22Rv1 (cell line): ENCODE measurements at regions not wholly inside any gene's neighbourhood (a gene's known extent, or its start where the extent isn't known, plus 50 kb on each side); places are given as distances from the start of the nearest gene placed in this dataset.

Experiments
- H3K27ac ChIP-seq: fragments of 450-650 bp; 2 replicates; pipeline ENCODE4 v1.5.1; 2017
- ZFX ChIP-seq: fragments of 450-650 bp; IDR thresholded peaks from 2 replicates; pipeline ENCODE4 v1.6.1; 2017; ENCODE audit warnings: antibody characterized with exemption, borderline replicate concordance
- TF ChIP-seq, protein P1 (sequence below): fragments of 450-650 bp; IDR thresholded peaks from 2 replicates; pipeline ENCODE4 v1.5.1; 2017; ENCODE audit warnings: mild to moderate bottlenecking

DNA sequence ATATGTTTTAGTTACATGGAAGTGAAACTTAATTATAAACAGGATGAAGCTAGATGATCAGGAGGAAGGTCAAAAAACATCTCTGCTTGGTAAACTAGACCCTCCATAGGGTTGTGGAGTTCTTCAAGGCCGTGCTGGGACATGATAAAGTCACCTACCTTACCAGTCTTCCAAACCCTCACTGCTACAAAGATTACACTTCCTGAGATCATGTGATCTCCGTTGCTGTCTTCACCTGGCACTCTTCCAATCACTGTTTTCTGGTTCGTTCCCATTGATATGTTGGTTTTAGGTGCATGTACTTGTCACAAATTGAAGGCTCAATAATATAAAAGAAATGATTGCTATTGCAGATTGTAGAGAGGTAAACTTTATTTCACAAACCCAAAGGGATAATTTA, 161.5 kb upstream of the MAN1A1 start:
- H3K27ac ChIP-seq, result no peak overlapping the region
- TF ChIP-seq ZFX, result no peak
- TF ChIP-seq, protein P1, sequence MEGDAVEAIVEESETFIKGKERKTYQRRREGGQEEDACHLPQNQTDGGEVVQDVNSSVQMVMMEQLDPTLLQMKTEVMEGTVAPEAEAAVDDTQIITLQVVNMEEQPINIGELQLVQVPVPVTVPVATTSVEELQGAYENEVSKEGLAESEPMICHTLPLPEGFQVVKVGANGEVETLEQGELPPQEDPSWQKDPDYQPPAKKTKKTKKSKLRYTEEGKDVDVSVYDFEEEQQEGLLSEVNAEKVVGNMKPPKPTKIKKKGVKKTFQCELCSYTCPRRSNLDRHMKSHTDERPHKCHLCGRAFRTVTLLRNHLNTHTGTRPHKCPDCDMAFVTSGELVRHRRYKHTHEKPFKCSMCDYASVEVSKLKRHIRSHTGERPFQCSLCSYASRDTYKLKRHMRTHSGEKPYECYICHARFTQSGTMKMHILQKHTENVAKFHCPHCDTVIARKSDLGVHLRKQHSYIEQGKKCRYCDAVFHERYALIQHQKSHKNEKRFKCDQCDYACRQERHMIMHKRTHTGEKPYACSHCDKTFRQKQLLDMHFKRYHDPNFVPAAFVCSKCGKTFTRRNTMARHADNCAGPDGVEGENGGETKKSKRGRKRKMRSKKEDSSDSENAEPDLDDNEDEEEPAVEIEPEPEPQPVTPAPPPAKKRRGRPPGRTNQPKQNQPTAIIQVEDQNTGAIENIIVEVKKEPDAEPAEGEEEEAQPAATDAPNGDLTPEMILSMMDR, result no peak

DNA sequence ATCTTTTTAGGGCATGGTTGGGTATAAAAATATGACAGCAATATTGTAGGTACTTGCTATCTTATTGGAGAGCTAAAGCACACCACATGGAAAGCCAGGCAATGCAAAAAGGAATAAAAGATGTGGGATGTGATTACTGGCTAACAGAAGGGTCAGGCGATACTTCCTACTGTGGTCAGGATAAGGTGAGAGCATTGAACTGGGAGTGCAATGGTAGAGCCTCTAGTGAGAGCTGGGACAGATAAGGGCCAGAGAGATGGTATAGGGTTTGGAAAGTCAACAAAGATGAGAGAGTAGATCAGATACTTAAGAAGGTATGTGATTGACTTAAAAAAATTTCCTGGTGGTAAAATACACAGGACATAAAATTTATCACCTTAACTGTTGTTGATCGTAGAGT, 160.7 kb upstream of the MAN1A1 start:
- no peak overlapping the region for H3K27ac ChIP-seq
- TF ChIP-seq, protein P1, result no peak
- no peak for TF ChIP-seq ZFX

DNA sequence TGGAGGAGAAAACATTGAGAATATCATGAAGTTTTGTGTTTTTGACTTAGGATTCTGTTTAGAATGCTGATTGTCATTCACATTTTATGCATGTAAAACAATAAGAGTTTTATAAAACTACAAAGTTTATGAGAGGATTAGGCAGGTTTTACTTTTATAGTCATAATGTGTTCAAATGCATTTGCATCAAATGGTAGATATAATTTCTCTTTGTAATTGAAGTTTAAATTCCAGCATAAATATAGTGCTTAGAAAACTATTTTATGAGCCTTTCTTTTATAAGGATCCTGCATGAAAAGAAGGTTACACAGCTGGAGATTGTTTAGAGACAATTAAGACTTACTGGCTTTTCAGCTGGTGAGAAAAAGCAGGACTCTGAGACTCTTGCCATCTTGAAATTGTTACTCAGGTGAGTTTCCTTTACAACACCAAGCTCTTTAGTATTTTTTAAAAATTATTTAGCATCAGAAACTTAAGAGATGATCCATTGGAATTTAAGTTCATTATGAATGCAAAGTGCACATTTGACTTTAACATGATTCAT, 157.1 kb upstream of the MAN1A1 start:
- H3K27ac ChIP-seq, result no peak overlapping the region
- TF ChIP-seq, protein P1, result no peak
- TF ChIP-seq ZFX, result no peak

DNA sequence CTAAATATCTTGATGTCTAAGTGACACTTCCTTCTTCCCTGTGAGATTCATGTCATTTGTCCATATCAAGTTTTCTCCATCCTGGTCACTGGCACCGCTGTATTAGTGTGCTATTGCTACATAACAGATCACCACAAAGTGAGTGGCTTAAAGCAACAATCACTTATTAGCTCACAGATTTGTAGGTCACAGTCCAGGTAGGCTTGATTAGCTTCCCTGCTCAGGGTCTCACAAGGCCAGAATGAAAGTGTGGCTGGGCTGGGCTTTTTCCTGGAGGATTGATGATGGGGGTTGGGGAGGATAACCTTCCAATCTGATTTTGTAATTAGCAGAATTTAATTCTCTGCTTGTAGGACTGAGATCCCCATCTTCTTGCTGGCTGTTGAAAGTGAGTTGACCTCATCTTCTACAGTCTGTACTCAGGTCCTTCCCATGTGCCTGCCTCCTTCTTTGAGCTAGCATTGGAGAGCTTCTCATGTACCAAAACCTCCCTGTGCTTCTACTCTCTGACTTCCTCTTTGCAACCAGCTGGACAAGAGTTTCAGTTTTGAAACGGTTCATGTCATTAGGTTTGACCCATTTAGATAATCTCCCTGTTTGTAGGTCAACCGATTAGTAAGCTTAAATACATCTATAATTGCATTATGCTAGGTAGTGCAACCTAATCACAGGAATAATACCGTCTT, 152.4 kb upstream of the MAN1A1 start:
- no peak for TF ChIP-seq ZFX
- TF ChIP-seq, protein P1, result no peak
- H3K27ac ChIP-seq, result no peak overlapping the region

DNA sequence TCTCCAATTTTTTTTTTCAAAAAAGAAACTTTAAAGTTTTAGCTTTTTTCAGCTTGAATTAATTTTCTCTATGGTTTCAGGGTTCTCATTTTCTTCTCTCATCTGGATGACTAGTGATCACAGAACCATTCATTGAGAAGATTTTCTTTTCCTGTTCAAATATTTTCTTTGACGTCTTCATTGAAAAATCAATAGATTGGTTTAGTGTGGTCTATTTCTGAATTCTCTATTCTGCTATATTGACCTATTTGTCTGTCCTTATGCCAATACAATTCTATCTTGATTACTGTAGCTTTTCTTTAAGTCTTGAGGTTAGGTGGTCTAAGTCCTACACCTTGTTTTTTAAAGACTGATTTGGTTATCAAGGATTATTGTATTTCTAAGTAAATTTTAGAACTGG, 150.2 kb upstream of the MAN1A1 start:
- no peak overlapping the region for H3K27ac ChIP-seq
- no peak for TF ChIP-seq ZFX
- TF ChIP-seq, protein P1, result no peak

DNA sequence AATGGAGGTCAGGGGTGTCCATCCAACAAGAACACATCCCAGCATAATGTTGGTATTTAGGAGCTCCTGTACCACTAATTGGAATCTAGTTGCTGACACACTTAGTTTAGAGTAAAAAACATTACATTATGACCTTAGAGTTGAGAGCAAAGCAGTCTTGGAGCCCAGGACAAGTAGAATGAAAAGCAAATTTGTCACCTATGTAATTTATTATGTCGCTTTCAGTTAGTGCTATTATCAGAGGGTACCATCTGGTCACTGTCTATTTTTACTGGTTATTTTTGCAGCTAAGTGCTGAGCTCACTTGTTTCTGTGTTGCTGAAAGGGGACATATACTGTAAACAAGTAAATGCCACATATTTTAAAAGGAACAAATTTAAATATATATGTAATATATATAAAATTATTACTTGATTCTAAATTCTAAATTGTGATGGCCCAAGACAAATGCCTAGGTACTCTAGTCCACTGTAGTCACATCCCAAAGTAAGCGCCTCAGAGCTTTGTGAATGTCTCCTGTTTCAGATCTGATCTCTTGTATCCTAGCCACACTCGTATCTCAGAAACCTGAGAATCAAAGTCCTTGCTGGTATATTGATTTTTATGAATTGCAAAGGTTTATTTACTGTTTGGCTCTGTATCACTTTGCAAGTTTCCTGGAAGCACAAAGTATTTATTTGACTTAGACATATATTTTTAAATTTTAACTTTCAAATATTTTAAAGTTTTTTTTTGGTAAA, 148.6 kb upstream of the MAN1A1 start:
- H3K27ac ChIP-seq, result no peak overlapping the region
- TF ChIP-seq, protein P1, result no peak
- no peak for TF ChIP-seq ZFX

DNA sequence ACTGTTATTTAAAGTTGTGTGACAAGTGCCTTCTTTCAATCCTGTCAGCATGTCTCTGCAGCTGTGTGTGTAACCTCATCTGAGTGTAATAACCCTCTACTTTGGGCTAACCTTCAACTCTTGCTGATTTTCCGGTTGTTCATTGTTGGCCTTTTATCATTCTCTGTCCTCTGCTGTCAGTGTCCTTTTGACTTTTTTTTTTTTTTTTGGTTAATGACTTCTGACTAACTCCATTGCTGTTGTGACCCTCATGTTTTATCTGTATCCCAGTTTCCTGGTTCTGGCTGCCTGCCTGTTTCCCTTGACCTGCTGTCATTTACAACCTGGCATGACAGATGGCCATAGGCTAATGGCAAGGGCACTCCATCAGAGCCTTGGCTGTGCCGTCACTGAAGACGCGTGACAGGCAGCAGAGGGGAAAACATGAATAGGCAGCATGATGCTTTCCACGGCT, 145.7 kb upstream of the MAN1A1 start:
- TF ChIP-seq, protein P1, result no peak
- no peak for TF ChIP-seq ZFX
- H3K27ac ChIP-seq, result no peak overlapping the region
